Kidney glomerular epithelial cell (primary cell): ENCODE measurements at regions not wholly inside any gene's neighbourhood (a gene's known extent, or its start where the extent isn't known, plus 50 kb on each side); places are given as distances from the start of the nearest gene placed in this dataset.
A peak's percentile ranks its signal among the peaks of the same experiment; 100 is the strongest.
"Not testable (repeated sequence)": the region's sequence is repeated elsewhere in the genome, so short reads cannot be mapped to it uniquely, and the experiment has no call there.

Experiments used
- DNase-seq: peaks from one replicate; lab custom pipeline; 2025; lab: John Stamatoyannopoulos, UW

DNA sequence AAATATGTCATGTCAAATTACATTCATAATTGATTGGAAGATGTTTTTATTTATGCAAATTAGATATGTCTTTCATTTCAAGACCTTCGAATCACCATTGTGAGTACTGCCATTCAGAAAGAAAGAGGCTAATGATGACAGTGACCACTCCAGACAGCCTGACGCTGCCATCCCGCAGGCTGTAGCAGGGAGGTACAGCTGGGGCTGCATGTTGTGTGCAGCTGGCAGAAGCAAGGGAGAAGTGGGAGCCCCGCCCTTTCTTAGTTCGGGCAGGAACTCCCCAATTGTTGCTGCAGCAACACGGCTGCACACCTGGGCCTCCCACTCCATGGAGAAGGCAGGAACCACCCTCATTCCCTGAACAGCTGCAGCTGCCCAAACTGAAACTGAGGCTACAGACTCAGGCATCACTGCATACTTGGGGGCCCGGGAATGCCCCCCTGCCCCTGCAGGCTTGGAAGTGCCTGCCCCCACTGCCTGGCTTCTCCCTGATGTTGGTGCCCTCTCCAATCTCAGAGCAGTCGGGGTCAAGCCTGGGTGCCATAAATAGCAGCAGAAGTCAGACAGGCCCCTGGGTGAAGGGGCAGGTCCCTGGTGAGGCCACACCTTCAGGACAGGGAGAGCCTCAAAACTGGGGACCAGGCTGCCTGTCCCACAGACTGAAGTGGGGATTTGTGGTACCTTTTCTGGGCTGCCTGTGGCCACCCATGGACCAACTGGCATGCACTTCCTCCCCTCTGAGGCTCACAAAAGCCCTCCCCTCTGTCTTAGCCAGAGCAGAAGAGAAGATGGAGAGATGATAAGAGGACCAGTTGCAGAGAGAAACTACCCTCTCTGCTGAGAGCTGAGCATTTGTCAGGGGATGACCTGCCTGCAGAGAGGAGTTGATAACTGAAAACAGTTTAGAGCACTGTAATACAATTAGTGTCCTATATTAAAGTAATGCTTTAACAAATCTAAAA, 964.6 kb downstream of the SI start:
- no peak for DNase-seq

DNA sequence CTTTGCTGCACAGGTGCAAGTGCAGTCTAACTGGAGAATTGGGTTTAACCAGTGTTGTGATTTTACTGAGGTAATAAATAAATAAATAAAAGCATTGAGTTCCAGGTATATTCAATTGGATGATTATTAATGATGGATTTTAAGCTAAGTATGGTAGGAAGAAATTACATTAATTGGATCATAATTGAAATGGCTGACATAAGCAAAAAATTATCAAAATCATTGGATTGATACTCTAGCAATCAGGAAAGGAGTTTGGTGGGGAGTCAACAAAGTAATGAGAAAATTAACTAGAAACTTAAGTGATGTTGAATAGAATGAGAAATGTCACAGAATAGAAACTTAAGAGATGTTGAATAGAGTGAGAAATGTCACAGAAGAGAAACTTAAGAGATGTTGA, 981.9 kb downstream of the SI start:
- DNase-seq: no peak

DNA sequence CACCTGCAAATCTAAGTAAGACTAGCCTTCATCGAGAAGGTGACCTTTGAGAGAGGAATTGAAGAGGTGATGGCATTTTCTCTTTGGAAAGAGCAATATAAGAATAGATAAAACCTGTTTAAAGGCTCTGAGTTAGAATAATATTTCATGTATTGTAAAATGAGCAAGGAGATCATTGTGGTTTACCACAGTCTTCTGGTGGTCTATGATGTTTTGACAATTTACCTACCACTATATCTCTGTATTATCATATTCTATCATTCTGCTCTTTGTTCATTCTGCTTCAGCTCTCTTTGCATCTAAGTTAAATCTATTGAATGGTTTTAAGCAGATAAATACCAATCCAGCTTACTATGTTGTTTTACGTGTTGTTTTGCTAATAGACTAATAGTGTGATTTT, 982.3 kb downstream of the SI start:
- no peak for DNase-seq

DNA sequence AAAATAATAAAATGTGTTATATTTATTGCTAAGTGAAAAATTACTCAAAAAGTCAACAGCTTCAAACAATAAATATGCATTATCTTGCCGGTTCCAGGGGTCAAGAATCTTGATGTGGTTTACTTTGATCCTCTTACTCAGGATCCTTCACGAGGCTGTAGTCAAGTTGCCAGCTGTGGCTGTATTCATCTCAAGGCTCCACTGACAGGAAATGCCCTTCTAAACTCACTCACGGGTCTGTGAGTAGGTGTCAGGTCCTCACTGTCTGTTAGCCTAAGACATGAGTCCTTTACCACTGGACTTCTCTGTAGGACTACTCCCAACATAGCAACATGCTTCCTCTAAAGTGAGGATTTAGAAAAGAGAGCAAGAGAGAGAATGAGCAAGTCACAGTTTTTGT, 983.0 kb downstream of the SI start:
- DNase-seq: no peak

DNA sequence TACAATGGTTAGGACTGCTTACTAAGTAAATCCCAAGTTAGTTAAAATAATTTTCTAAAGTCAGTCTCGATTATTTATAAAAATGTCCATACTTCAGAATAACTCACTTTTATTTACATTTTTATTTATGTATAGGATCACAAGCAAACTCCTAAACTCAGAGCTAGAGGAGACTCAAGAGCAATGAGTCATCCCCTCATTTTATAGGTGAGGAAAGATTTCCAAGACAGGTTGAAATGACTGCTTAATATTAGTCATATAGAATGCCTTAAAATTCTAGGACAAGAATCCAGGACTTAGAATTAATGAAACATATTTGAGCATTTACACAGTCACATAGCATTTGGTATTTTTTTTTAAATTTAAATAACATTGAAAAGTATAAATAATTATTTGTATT, 983.8 kb downstream of the SI start:
- DNase-seq: no peak

GRCh38 chr3:164080208-164080607, 998.1 kb downstream of the SI start:
- DNase-seq: no peak

DNA sequence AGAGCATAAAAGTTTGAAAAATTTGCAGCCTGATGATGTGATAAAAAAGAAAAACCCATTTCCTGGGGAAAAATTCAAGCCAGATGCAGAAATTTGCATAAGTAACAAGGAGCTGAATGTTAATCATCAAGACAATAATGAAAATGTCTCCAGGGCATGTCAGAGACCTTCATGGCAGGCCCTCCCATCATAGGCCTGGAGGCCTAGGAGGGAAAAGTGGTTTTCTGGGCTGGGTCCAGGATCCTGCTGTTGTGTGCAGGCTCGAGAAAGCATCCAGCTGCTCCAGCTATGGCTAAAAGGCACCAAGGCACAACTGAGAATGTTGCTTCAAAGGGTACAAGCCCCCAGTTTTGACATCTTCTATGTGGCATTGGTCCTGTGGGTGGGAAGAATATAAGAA, 1014.0 kb downstream of the SI start:
- DNase-seq: no peak

GRCh38 chr3:164060923-164061322, 1017.4 kb downstream of the SI start:
- DNase-seq: no peak

DNA sequence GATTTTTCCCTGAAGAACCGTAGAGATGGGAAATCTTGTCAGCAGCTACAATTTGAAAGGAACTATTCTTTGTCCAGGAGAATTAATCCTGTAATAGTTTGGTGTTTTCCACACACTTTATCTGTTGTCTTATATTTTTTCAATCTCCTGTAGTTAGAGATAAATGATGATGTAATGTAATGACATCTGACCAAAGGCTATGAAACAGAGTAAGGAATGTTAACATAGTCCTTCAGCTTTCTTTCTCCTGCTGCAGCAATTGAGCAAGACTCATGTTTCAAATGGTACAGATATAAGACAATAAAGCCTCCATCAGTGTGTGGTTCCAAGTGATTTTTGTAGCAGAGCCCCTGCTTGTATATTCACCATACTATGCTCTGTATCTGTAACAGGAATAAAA, 1028.4 kb downstream of the SI start:
- no peak for DNase-seq

GRCh38 chr3:164048451-164048850, 1029.8 kb downstream of the SI start:
- no peak for DNase-seq

GRCh38 chr3:164040991-164041390, 1037.3 kb downstream of the SI start:
- DNase-seq: no peak

- DNase-seq: no peak
These were observed 1048.1 kb downstream of the SI start for GRCh38 chr3:164030194-164030593.

- no peak for DNase-seq
These were observed 1053.5 kb downstream of the SI start for GRCh38 chr3:164024786-164025185.

- no peak for DNase-seq
These were observed 1054.8 kb downstream of the SI start for GRCh38 chr3:164023480-164023879.

DNA sequence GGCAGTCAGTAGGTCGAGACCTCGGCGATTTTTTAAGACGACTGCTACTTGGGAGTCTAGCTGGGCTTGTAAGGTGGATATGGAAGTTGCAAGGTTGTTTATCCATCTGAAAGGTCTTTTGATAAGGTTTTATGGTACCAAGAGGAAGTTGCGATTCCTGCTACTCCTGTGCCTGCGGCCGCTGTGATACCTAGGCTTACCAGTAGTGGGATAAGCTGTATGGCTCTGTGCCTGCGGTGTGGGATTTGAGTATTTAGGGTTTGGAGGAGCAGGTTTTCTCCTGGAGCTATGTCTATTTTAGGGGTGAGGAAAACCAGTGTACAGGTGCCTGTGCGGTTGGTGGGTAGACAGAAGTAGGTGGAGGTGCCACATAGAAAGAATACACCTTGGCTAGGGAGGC, 1059.8 kb downstream of the SI start:
- DNase-seq: no peak

- DNase-seq: no peak
These were observed 1070.5 kb downstream of the SI start for GRCh38 chr3:164007765-164008164.

GRCh38 chr3:164004205-164004604, 1074.1 kb downstream of the SI start:
- DNase-seq: no peak

DNA sequence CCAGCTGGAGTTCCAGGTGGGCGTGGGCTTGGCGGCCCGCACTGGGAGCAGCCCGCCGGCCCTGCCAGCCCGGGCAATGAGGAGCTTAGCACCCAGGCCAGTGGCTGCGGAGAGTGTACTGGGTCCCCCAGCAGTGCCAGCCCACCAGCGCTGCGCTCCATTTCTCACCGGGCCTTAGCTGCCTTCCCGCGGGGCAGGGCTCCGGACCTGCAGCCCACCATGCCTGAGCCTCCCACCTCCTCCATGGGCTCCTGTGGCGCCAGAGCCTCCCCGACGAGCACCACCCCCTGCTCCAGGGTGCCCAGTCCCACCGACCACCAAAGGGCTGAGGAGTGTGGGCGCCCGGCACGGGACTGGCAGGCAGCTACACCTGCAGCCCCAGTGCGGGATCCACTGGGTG, 1075.3 kb downstream of the SI start:
- not testable (repeated sequence) for DNase-seq

- no peak for DNase-seq
These were observed 1094.4 kb downstream of the SI start for GRCh38 chr3:163983940-163984339.

- DNase-seq: peak; percentile 19
These were observed 1106.4 kb downstream of the SI start for GRCh38 chr3:163971861-163972260.

GRCh38 chr3:163957072-163957471, 1121.2 kb downstream of the SI start:
- DNase-seq: no peak

GRCh38 chr3:163953526-163953925, 1124.8 kb downstream of the SI start:
- DNase-seq: no peak

- no peak for DNase-seq
These were observed 1125.8 kb downstream of the SI start for GRCh38 chr3:163952499-163952898.

DNA sequence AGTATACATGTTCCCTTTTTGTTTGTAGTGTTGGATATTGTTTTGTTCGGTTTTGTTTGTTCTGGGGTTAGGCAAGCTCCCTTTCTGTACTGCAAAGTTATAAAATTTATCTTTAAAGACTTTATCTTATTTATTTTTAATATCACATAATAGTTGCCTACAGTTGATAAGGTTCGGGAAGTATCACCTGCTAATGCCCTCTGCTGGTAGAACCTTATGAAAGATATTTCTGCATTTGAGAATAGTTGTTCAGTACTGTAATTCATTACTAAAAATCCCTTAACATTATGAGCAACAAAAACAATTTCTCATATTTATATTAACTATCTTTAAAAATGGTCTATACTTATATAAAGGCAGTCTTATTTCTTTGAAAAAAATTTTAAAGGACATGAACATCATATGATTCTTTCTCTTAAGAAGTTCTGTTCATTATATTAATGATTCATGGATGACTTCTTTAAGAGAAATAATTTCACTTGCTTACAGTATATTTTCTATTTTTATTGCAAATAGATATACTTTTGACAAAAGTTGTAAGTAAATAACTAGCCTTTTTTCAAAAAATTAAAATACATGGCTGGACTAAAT, 1126.8 kb downstream of the SI start:
- DNase-seq: no peak
